ENCODE measurements at regions not wholly inside any gene's neighbourhood (a gene's known extent, or its start where the extent isn't known, plus 50 kb on each side); places are given as distances from the start of the nearest gene placed in this dataset.

GRCh38 chr6:60991427-60992028 lies 1294.5 kb downstream of the KHDRBS2 start:
- peaks cover 22% of the 10 kb centered on the region for H3K36me3 Mint-ChIP-seq
- TF ChIP-seq ZBTB43 (CRISPR knock-in tag; IDR thresholded peaks at IDR 0.05): no peak
- TF ChIP-seq MYBL2 (CRISPR knock-in tag; IDR thresholded peaks at IDR 0.05): no peak
- no peak for TF ChIP-seq TP53 (CRISPR knock-in tag; IDR thresholded peaks at IDR 0.05)
- TF ChIP-seq ATF2 (CRISPR knock-in tag; IDR thresholded peaks at IDR 0.05; ENCODE audit: borderline replicate concordance, low read depth): no peak
- TF ChIP-seq EMX1 (CRISPR knock-in tag; IDR thresholded peaks at IDR 0.05): no peak
- TF ChIP-seq ATF6 (CRISPR knock-in tag; IDR thresholded peaks at IDR 0.05): no peak
- TF ChIP-seq FOXP4 (CRISPR knock-in tag; IDR thresholded peaks at IDR 0.05): no peak
- no peak for TF ChIP-seq CREB1 (CRISPR knock-in tag; IDR thresholded peaks at IDR 0.05)
- no peak for TF ChIP-seq MLX (CRISPR knock-in tag; IDR thresholded peaks at IDR 0.05)
- no peak for TF ChIP-seq NFYB (CRISPR knock-in tag; conservative IDR thresholded peaks at IDR 0.05; ENCODE audit: low read depth)
- no peak for TF ChIP-seq FOXK1 (CRISPR knock-in tag; IDR thresholded peaks at IDR 0.05)
- no peak for TF ChIP-seq ATF3 (CRISPR knock-in tag; conservative IDR thresholded peaks at IDR 0.05)
- no peak for TF ChIP-seq E2F5 (CRISPR knock-in tag; IDR thresholded peaks at IDR 0.05)
- no peak for TF ChIP-seq AR (CRISPR knock-in tag; IDR thresholded peaks at IDR 0.05)
- no peak for TF ChIP-seq ZNF317 (CRISPR knock-in tag; IDR thresholded peaks at IDR 0.05; ENCODE audit: borderline replicate concordance, low read depth)
- no peak for TF ChIP-seq IRF1 (CRISPR knock-in tag; IDR thresholded peaks at IDR 0.05)
- TF ChIP-seq CTCF (IDR thresholded peaks at IDR 0.05): no peak
- no peak overlapping the region for H3K27ac Mint-ChIP-seq
- ChIA-PET POLR2A (no interaction called here), CTCF (no interaction called here)
- no peaks in the 10 kb centered on the region; the same call in 1 of the 2 replicates for H3K27me3 Mint-ChIP-seq (ENCODE audit: low read depth)
- H3K4me1 Mint-ChIP-seq: no peaks in the 10 kb centered on the region
- no peak overlapping the region for H3K4me3 Mint-ChIP-seq
- DNase-seq (ENCODE audit: low spot score) (no peak), ATAC-seq (no peak)
- peaks cover 68% of the 10 kb centered on the region for H3K9me3 Mint-ChIP-seq
